ENCODE measurements at regions not wholly inside any gene's neighbourhood (a gene's known extent, or its start where the extent isn't known, plus 50 kb on each side); places are given as distances from the start of the nearest gene placed in this dataset.
A peak's percentile ranks its signal among the peaks of the same experiment; 100 is the strongest.

- H3K27ac Mint-ChIP-seq = peak overlapping the region in 2 of 3 experiments; percentile 68 to 91; a peak in 1 of 7 replicates
- H3K4me3 Mint-ChIP-seq = no peak overlapping the region
- Histone ChIP-seq H3K4ac (ENCODE audit: low read depth, low read length) (no peak overlapping the region), H3K27me3 (ENCODE audit: insufficient read depth, low read length) (no peaks in the 10 kb centered on the region), H3T11ph (ENCODE audit: low read length) (no peak overlapping the region), H3K18ac (ENCODE audit: insufficient read length, low read depth, low read length) (no peak overlapping the region), H4K20me1 (ENCODE audit: control insufficient read depth, insufficient read depth, insufficient read length) (no peaks in the 10 kb centered on the region), H3K14ac (ENCODE audit: insufficient read depth, low read length) (no peak overlapping the region), H2BK12ac (ENCODE audit: insufficient read length, low read depth, low read length) (no peak overlapping the region), H3K79me2 (ENCODE audit: insufficient read depth, low read length) (no peaks in the 10 kb centered on the region), H3K9ac (ENCODE audit: extremely low read depth, insufficient read length, low read length) (no peak overlapping the region), H3K56ac (ENCODE audit: insufficient read length, low read depth, low read length) (no peak overlapping the region), H2BK20ac (ENCODE audit: low read depth, low read length, poor library complexity, severe bottlenecking) (no peak overlapping the region), H2AFZ (ENCODE audit: low read length) (no peak overlapping the region), H4K8ac (replicated peaks; ENCODE audit: insufficient read length, low read depth, low read length) (no peak overlapping the region), H3K27ac (ENCODE audit: insufficient read length, low read depth, low read length) (no peak overlapping the region), H3K9me3 (ENCODE audit: control insufficient read depth, low read depth, low read length) (no peaks in the 10 kb centered on the region), H3K79me1 (ENCODE audit: insufficient read depth, low read depth, low read length, poor library complexity, severe bottlenecking) (no peaks in the 10 kb centered on the region), H3K23ac (ENCODE audit: insufficient read length, low read depth, low read length) (no peak overlapping the region), H2BK120ac (ENCODE audit: low read depth, low read length, poor library complexity, severe bottlenecking) (no peak overlapping the region), H2BK5ac (ENCODE audit: insufficient read length, low read length) (no peak overlapping the region), H2AK5ac (ENCODE audit: insufficient read length, low read length) (no peak overlapping the region), H4K5ac (ENCODE audit: insufficient read length, low read depth, low read length) (no peak overlapping the region), H3K23me2 (ENCODE audit: insufficient read length, low read depth, low read length, poor library complexity, severe bottlenecking) (no peaks in the 10 kb centered on the region), H4K91ac (ENCODE audit: insufficient read length, low read depth, low read length) (no peak overlapping the region), H3K4me2 (ENCODE audit: insufficient read depth, insufficient read length, low read length) (no peak overlapping the region), H3K4me1 (ENCODE audit: insufficient read depth, low read length) (peaks cover 7% of the 10 kb centered on the region; the same call in 1 of the 2 replicates), H2BK15ac (ENCODE audit: low read depth, low read length) (no peak overlapping the region)
- no peaks in the 10 kb centered on the region; the same call in 1 of the 2 replicates for H3K27me3 Mint-ChIP-seq (ENCODE audit: low read depth)
- peaks cover 2 to 11% (median 3%) of the 10 kb centered on the region in 3 experiments; a peak in 6 of 7 replicates for H3K36me3 Mint-ChIP-seq (ENCODE audit: insufficient read depth in 1 of 3, low read depth in 3 of 3)
- no peaks in the 10 kb centered on the region for H3K9me3 Mint-ChIP-seq
- WGBS (ENCODE audit: extremely low coverage, insufficient read length, low lambda C conversion rate) = no CpG with 5 or more reads among the region's 6 CpGs
- no peak for DNase-seq
- peaks cover 36 to 41% of the 10 kb centered on the region in 2 experiments for H3K4me1 Mint-ChIP-seq
- TF ChIP-seq, protein P1, sequence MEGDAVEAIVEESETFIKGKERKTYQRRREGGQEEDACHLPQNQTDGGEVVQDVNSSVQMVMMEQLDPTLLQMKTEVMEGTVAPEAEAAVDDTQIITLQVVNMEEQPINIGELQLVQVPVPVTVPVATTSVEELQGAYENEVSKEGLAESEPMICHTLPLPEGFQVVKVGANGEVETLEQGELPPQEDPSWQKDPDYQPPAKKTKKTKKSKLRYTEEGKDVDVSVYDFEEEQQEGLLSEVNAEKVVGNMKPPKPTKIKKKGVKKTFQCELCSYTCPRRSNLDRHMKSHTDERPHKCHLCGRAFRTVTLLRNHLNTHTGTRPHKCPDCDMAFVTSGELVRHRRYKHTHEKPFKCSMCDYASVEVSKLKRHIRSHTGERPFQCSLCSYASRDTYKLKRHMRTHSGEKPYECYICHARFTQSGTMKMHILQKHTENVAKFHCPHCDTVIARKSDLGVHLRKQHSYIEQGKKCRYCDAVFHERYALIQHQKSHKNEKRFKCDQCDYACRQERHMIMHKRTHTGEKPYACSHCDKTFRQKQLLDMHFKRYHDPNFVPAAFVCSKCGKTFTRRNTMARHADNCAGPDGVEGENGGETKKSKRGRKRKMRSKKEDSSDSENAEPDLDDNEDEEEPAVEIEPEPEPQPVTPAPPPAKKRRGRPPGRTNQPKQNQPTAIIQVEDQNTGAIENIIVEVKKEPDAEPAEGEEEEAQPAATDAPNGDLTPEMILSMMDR (conservative IDR thresholded peaks at IDR 0.05) = no peak
Observed at GRCh38 chr16:27703121-27703520, 153.2 kb downstream of the KATNIP start.
